C4-2B (cell line): ENCODE measurements at regions not wholly inside any gene's neighbourhood (a gene's known extent, or its start where the extent isn't known, plus 50 kb on each side); places are given as distances from the start of the nearest gene placed in this dataset.

Experiments used
- CTCF ChIP-seq: fragments of 450-650 bp; conservative IDR thresholded peaks from 2 replicates; pipeline ENCODE4 v1.5.1; 2017; ENCODE audit warnings: mild to moderate bottlenecking
- ZFX ChIP-seq: fragments of 450-650 bp; IDR thresholded peaks from 2 replicates; pipeline ENCODE4 v1.6.1; 2017

- no peak for TF ChIP-seq CTCF
- TF ChIP-seq ZFX: no peak
Observed at GRCh38 chr20:4067600-4068261, 52.4 kb upstream of the RNF24 start.
